Middle frontal gyrus (tissue), 1 donor: ENCODE measurements at regions not wholly inside any gene's neighbourhood (a gene's known extent, or its start where the extent isn't known, plus 50 kb on each side); places are given as distances from the start of the nearest gene placed in this dataset.

Experiments
- DNase-seq: peaks from one replicate; pipeline ENCODE4 v3.0.0-alpha.2; 2015; ENCODE audit warnings: low spot score; ENCODE audit errors: extremely low spot score

DNA sequence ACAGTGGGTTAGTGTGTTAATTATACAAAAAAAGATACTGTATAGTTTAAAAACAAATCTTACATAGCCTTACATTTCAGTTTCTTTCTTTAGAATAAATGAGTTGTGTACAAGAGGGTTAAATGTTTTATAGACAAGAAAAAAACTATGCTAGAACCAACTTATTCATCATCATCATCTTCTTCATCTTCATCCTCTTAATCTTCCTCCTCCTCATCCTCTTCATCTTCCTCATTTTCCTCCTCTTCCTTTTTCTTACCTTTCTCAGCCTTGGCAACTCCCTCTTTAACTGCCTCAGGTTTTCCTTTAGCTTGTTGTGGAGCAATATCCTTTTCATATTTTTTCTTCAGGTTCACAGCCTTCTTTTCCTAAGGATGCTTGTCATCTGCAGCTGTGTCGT, 53.7 kb downstream of the RPS12 start:
- no peak for DNase-seq

DNA sequence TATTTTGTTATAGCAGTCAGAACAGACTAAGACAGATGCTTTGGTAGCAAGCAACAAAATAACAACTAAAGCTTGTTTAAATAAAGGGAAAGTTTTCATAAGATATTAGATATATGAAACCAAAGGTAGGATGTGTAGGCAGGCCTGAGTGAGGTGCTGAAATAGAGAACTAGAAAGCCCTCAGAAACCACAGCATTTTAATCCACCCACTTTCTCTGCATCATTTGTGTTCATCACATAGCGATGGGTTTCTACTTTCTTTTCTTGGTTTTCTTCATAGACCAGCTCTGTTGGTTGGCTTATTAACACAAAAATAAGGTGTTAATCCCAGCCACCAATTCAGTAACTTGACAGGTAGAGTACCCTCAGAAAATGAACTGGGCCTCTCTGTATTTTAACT, 58.6 kb downstream of the RPS12 start:
- no peak for DNase-seq

DNA sequence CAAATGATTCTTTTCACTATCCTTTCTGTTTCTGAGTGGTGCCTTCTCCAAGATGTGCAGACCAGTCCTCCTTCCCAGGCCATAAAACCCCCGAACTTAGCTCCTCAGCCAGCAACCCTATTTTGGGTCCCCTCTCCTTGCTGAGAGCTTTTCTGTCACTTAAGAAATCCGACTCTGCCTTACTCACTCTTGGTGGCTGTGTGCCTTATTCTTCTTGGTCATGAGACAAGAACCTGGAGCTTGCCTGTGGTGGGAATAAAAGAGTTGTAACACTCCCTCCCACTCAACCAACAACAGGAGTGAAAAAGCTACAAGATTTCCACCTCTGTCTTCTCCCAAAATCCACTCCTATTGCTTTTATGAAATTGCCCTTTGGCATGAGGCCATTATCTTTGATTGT, 62.6 kb downstream of the RPS12 start:
- DNase-seq: no peak

DNA sequence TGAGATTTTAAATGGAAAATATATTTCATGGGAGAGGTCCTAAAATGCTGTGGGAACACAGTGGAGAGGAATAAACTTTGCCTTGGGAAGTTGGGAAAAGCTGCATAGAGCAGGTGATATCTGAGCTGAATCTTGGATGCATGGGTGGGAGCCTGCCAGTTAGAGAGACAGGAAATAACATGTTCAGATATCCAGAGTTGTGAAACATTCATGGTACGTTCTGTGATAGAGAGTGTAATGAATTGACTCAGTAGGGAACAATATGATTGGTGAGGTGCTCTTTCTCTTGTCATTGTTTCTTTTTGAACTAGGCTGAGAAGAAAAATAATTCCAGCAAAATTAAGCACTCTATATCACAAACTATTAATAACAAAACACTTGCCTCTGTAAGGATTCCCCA, 72.8 kb downstream of the RPS12 start:
- DNase-seq: no peak

DNA sequence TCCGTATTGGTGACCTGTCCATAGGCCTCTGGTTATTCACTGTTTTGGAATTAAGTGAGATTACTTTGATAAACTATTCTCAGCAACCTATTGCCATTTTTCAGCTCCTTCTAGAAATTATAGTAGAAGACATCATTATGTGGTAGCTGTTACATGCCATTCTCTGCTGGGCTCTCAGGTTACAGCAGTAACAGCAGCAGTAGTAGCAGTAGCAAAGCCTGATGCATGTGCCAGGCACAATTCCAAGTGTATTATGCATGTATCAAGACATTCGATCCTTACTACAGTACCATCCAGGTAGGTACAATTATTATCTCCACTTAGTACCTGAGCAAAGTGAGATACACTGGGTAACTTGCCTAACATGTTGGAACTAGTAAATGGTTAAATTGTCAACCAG, 74.3 kb downstream of the RPS12 start:
- DNase-seq: no peak

DNA sequence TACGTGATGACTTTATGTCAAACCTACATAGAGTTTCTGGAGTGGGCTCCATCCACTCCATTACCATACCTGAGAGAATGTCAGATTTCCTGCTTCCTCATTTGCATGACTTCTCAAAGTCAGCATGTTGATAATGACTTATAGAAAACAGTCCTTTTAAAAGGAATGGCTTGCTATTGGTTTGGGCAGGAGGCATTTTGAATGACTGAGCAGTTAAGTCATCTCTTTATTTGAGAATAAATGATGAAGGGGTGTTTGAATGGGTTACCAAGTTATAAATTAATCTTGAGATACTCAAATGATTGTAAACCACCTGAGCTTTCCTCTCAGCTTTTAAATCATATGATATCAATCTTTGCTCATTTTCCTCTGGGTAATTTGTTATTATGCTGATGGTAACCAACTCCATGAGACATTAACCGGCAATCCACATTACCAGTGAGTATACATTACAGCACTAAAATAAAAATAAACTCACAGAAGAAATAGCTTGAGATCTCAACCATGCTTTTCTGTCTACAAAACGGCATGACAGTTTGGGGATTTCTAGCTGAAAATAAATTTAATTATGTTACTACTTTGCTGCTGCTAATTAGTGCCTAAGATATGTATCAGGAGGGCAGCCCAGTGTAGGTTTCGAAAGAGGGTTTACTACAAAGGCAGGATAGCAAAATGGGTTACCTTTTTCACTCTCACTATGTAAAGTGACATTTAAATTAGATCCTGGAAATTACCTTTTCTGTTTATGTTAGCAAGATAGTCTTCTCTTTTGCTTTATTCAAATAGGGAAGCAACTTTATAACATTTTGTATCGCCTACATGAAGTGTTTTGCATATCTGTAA, 78.8 kb downstream of the RPS12 start:
- no peak for DNase-seq

DNA sequence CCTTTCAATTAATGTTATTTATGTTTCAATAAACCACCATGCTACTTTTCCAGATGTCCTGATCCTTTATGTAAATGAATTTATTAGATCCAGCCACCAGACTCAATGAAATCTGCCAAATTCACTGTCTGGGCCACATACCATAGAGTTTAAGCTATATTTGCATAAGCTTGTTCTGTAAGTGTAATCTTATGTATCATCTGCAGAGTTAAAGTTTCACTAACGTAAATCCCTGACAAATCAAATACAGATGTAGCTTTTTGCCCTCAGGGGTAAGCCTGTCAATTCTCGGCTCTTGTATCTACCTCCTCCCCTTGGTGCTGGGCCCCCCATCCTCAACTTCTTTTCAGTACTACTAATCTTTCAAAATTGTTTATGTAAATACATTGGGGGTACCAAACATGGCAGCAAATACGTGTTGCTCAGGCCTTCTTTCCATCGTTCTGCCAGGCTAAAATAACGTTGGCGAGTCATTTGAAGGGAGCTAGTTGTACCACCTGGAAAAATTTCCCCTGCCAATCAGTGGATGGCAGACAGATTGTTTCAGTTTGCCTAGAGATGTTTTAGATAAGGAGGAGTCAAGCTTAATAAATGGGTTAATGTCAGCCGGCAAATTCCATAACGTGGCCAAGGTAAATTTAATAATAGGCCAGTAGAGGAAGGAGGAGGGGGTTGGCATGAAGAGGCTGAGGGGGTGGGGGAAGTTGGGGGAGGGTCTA, 79.6 kb downstream of the RPS12 start:
- DNase-seq: no peak

DNA sequence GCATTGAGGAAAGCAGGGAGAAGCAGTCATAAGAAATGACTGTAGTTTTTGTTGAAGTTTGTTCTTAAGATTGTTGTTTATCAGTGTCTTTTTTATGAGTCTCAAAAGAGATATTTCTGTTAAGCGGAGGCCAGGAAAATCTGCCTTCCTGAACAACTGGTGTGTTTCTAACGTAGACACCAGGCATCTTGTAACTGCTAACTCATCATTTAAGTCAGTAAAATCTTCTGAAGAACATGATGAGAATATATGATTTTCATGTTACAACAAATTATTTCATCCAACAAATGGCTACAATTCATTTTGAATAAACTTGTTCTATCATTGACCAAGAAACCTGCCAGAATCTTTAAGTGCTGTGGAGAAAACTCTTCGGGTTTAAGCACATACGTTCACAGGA, 84.0 kb downstream of the RPS12 start:
- DNase-seq: no peak

DNA sequence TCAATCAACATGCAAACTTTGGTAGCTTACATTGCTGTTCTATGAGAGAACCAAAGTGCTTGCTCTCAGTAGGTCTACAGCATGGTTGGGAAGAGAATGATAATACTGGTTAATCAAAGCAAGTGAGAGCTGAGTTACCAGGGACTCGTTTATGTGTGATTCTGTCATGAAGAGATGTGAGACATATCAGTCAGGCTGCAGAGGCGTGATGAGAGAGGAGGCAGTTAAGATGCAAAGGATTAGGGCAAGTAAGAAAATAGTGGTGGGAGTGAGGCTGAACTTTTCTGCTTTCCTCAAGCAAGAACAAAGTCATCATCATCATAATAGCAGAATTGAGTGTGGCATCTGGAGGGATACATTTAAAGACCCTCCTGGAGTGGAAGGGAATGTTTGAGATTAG, 86.5 kb downstream of the RPS12 start:
- no peak for DNase-seq

DNA sequence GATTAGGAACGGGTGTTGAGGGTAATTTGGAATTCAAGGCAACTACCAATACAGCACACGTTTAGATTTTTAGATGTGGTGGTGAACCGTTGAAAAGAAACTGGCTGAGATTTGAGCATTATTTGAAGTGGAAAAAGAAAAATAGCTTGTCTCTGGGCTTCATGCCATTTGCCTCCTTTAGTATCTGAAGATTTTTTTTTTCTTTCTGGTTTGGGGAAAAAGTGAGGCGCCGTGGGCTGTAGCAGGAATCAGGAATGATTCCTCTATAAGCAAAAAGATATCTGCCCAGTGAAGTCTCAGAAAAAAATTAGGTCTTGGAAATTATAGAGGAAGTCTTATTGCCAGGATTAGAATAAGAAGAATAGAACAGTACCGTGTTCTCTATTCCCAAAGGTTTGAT, 88.5 kb downstream of the RPS12 start:
- no peak for DNase-seq

DNA sequence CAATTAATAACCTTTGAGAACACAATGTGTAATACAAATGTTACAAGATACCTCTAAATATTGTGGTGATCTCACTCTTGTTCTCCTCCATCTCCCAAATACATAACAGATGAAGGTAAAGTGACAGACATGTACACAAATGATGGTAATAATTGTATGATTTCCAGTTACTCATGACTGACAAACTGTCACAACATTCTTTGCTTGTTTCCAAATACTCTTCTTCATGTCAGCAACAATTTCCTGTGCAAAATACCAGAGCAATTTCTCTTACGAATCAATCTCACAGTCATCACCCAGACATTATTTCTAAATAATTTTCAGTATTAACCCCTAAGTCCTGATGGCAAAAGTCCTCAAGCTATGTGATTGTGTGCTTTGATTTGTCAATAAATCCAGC, 92.9 kb downstream of the RPS12 start:
- DNase-seq: no peak

DNA sequence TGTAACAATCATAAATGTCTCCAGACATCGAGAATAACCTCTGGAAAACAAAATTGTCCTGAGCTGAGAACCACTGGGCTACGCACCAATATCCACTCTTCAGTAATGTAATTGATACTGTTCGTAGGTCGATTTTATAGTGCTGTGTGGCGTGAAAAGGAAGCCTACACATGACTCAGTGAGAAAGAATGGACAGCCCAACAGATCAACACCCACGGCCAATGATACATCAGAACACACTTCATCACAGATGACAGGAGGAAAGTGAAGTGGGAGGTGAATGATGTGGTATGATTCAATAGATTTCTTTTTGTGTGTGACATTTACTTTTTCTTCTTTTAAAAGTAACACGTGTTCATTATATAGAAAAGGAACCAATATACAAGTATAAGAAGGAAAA, 93.5 kb downstream of the RPS12 start:
- no peak for DNase-seq

DNA sequence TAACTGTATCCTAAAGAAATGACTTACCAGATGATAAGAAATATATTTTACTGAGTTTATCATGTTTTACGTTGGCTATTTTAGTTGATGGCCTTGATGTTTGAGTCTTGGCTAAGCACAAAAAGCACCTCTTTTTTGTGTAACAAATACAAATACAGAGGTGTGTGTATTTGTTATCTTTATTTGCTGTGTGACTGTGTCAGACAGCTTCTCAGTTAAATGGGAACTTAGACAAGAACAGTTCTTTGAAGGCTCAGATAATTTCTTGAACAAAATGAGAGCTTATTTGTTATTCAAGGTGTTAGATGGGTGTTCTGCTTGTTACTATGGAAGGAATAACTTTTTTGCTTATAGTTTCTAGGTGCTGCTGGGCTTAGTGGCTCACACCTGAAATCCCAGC, 95.4 kb downstream of the RPS12 start:
- no peak for DNase-seq

DNA sequence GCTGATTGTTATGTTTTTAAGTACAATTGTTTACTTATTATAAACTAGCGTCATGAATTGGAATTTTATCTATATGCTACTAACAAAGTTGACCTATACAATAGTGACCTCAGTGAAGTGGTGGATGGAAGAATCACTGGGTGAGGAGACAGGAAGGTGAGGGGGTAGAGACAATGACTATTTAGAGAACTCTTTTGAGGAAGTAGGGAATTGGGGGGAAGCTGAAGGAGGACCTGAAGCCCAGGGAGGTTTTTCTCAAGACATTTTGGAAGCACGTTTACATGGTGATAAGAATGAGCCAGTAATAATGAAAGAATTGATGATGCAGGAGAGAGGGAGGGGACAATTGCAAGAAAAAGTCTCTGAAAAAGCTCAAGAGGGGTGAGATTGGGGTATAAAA, 96.4 kb downstream of the RPS12 start:
- DNase-seq: no peak

DNA sequence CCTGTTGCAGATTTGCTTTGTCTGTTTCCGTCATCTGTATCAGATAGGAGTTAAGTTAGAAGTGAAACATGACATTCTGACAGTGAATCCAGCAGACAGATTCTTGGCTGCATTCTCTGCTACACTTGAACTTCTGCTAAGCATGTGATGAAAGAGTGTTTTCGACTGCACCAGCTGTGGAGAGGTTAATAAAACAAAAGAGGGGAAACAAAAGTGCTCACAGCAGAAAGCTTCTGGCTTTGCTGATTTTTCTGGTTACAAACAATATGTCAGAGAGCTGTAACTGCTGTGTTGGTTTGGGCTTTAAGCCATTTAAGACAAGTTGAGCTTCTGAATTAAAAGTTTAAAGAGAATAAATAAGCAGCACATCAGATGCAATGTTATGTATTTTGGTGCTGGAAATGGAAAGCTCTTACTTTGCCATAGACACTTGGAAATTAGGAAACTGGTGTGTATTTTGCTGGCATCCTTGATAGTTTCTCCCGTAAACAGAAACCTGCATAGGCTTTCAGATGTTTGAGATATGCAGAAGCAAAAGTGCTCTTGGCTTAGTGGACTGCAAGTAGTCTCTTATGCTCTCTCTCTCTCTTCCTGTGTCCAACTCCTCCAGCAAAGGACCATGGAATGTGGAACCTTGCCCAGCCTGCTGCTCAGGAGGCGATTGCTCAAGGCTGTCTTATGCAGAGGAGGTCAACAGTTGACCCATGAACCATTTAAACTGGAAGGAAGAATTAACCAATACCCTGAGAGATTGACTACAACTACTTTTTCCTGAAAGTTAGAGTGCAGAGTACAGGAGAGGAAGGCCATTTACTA, 104.9 kb downstream of the RPS12 start:
- no peak for DNase-seq

DNA sequence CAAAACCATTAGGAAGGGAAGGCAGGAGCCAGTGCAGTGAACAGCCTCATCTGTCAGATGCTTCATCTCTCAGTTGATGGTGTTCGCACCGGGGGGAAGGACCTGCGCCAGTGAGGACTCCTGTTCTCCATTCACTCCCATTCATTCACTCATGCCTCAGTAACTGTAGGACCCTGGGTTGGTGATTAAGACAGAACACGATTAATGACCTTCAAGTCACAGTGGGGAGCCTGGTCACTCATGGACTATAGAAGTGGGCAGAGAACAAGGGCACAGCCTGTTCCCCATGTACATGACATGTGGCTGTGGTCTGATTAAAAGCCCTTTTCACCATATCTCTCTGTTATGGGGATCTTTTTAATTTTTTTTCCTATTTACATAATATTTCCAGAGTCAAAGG, 113.3 kb downstream of the RPS12 start:
- DNase-seq: no peak

DNA sequence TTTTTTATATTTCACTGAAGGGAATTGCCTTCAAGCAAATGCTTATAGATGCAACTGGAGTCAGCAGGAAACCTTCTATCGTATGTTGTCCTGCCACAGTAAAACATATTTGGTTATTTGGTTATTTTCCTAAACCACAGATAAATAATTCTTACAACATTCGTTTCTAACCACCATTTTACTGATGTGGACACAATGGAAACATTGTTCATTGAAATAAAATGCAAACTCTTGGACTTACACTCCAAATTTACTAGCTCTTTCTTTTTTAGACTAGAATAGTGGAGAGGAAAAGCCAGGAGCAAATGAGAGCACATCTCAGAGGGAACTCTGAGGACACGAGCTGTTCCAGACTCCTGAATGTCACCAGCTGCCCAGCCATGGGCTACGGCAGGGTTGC, 114.8 kb downstream of the RPS12 start:
- DNase-seq: no peak

DNA sequence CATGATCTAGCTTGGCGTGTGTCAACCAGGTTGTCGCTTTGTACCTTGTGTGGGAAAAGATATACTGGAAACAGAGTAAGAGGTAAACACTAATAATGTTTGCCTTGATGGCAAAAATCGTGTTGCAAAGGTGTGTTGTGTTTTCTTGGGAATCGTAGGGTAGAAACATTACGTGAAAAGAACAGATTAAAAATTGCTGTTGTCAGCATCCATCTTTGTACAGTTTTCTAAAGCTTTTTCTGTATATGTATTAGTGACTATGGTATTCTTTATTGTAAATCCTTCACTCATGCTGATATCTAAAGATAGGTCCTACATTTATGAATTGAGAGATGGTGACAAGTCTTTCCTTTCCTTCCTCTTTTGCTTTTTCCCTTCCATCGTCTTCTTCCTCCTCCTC, 116.9 kb downstream of the RPS12 start:
- no peak for DNase-seq

DNA sequence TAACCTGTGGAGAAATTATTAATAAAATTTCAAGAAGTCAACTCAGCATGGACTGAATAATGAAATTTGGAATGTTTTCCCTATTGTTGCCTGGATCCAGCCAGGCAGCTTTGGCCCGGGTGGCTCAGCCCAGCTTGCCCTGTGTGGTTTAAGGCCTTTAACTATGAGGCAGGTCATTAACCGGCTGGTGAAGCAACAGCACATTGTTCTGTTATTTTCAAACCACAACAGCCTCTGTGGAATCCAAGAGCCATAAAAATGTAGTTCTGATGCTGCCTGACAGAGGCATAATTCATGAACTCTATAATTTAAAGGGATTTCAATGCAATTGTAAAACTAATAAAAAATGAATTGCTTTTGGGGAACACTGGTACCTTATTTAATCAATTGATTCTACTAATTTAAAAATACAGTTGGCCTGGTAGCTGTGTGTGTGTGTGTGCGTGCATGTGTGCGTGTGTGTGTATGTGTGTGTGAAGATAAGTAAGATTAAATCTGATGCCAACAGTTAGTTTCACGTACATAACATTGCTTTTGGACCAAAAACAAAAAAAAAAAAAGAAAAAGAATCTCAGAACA, 117.7 kb downstream of the RPS12 start:
- no peak for DNase-seq

DNA sequence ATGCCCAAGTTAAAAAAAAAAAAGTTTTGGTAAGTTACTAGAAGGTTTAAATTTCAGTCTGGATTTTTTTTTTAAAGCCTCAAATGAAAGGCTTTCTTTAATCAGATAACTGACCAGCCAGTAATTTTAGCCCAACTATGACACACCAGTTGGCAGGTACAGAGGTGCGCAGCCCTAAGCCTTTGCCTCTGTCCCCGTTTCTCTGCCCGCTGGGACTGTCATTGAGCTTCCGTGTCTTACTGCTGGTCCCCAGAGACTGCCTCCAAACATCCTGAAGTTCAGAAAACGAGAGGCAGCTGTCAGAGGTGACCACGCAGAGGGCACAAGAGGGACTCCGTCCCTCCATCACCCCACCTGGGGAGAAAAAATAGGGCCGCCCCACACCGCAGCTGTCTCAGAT, 118.2 kb downstream of the RPS12 start:
- no peak for DNase-seq

DNA sequence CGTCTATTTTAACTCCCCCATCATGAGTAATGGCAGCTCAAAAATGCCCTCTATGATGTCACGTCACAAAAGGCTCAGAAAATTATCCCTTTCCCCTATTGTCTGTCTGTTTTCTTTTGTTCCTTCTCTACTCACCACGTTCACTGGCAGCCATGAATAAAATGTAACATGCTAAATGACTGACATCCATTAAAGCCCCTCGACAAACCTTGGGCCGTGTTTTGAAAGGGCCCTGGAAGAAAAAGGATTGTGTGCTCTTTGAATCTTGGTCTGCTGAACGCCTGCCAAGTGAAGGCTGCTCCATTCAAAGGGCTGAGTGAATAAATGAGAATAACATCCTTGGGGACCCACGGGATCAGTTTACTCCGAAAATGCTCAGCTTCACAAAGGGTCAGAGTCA, 118.7 kb downstream of the RPS12 start:
- no peak for DNase-seq

DNA sequence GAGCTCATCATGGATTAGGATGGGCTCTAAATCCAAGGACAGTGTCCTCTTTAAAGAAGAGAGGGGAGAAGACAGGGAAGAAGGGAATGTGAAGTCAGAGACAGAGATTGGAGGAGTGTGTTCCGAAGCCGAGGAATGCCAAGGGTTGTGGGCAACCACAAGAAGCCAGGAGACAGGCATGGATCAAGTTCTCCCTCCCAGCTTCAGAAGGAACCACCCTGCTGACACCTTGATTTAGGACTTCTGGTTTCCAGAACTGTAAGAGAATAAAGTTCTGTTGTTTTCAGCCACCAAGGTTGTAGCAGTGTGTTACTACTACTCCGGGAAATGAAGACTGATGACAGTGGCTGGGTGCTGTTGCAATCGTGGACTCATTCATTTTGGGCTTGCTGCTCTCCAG, 120.1 kb downstream of the RPS12 start:
- DNase-seq: no peak
